Activated CD8-positive, alpha-beta T cell treated with anti-CD3 and anti-CD28 coated beads for 36 hours (primary cell): ENCODE measurements at regions not wholly inside any gene's neighbourhood (a gene's known extent, or its start where the extent isn't known, plus 50 kb on each side); places are given as distances from the start of the nearest gene placed in this dataset.

Source experiments
- ATAC-seq: fragments of 200-7000 bp; cut with Tn5 transposase; one replicate; pipeline ENCODE4 v1.10.0; 2021; ENCODE audit warnings: mild to moderate bottlenecking, moderate library complexity
- CTCF ChIA-PET: fragments of 350-600 bp; sonication (Branson Sonifier 250); formaldehyde crosslinking; loops from one replicate; lab custom pipeline; 2021; ENCODE audit warnings: antibody characterized with exemption; lab: Charles Lee
- POLR2A ChIA-PET: fragments of 350-600 bp; sonication (Branson Sonifier 250); formaldehyde crosslinking; loops from one replicate; lab custom pipeline; 2021; ENCODE audit warnings: antibody characterized with exemption; lab: Charles Lee
- DNase-seq: peaks from one replicate; pipeline ENCODE4 v3.0.0-alpha.2; 2020
- H3K27ac Mint-ChIP-seq: one replicate; pipeline ENCODE4 v1.8.0; 2021; ENCODE audit warnings: mild to moderate bottlenecking, mixed read lengths
- H3K27me3 Mint-ChIP-seq: one replicate; pipeline ENCODE4 v1.8.0; 2021; ENCODE audit warnings: mixed read lengths
- H3K36me3 Mint-ChIP-seq: one replicate; pipeline ENCODE4 v1.8.0; 2021; ENCODE audit warnings: low read depth, mixed read lengths
- H3K4me1 Mint-ChIP-seq: one replicate; pipeline ENCODE4 v1.8.0; 2021; ENCODE audit warnings: low read depth, mixed read lengths
- H3K4me3 Mint-ChIP-seq: one replicate; pipeline ENCODE4 v1.8.0; 2021; ENCODE audit warnings: mild to moderate bottlenecking, moderate library complexity, mixed read lengths
- H3K9me3 Mint-ChIP-seq: one replicate; pipeline ENCODE4 v1.8.0; 2021; ENCODE audit warnings: mixed read lengths
- CTCF ChIP-seq: fragments of 200-600 bp; IDR thresholded peaks from one replicate; pipeline ENCODE4 v1.8.0; 2022; ENCODE audit warnings: antibody characterized with exemption, mild to moderate bottlenecking
- intact Hi-C: fragments of 100-400 bp; cut with micrococcal nuclease; formaldehyde crosslinking; loops from one replicate; pipeline ENCODE4 v1.10.0; 2022

- no peak for DNase-seq
- ATAC-seq, result no peak
- POLR2A ChIA-PET, result no interaction called here
- Mint-ChIP-seq H3K9me3 (no peaks in the 10 kb centered on the region), H3K36me3 (no peaks in the 10 kb centered on the region), H3K27me3 (peaks cover 7% of the 10 kb centered on the region), H3K4me1 (peaks cover 8% of the 10 kb centered on the region), H3K4me3 (no peak overlapping the region), H3K27ac (no peak overlapping the region)
- intact Hi-C loops, result no loop called here
- CTCF ChIA-PET, result no interaction called here
- no peak for TF ChIP-seq CTCF
Observed at GRCh38 chr6:884570-884969, 191.6 kb upstream of the EXOC2 start.

- Mint-ChIP-seq H3K27me3 (peaks cover 15% of the 10 kb centered on the region), H3K9me3 (no peaks in the 10 kb centered on the region), H3K4me3 (no peak overlapping the region), H3K27ac (no peak overlapping the region), H3K36me3 (no peaks in the 10 kb centered on the region), H3K4me1 (peaks cover 8% of the 10 kb centered on the region)
- no peak for DNase-seq
- ChIA-PET POLR2A (no interaction called here), CTCF (no interaction called here)
- ATAC-seq, result no peak
- no peak for TF ChIP-seq CTCF
- intact Hi-C loops, result no loop called here
Observed at GRCh38 chr6:882084-882598, 189.2 kb upstream of the EXOC2 start.

DNA sequence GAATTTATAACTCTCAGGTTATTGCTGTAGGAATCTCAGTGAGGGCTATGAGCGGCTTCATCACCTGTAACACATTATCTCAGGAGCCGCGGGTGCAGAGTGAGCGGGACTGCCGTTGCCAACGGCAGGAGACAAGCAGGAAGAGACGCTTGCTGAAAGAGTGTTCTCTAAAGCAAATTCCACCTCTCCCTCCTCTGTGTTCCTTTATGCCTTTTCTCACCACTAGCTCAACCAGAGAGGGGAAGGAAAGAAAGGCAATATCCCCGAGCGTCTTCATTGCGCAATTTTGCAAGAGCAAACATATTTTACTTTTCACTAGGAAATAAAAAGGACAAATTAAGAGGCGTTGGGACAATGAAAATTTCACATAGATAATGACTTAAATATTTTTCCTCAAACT lies 185.2 kb upstream of the EXOC2 start:
- H3K27me3 Mint-ChIP-seq, result peaks cover 21% of the 10 kb centered on the region
- H3K36me3 Mint-ChIP-seq, result no peaks in the 10 kb centered on the region
- H3K27ac Mint-ChIP-seq, result no peak overlapping the region
- intact Hi-C loops, result no loop called here
- POLR2A ChIA-PET, result no interaction called here
- no peaks in the 10 kb centered on the region for H3K9me3 Mint-ChIP-seq
- H3K4me3 Mint-ChIP-seq, result no peak overlapping the region
- no peak for TF ChIP-seq CTCF
- CTCF ChIA-PET, result interaction anchor here (0.5 kb wide), 1 partner anchor 215 kb away, joined by 3 read pairs; no protein-coding TSS in a partner anchor
- H3K4me1 Mint-ChIP-seq, result no peaks in the 10 kb centered on the region
- DNase-seq, result no peak
- no peak for ATAC-seq

DNA sequence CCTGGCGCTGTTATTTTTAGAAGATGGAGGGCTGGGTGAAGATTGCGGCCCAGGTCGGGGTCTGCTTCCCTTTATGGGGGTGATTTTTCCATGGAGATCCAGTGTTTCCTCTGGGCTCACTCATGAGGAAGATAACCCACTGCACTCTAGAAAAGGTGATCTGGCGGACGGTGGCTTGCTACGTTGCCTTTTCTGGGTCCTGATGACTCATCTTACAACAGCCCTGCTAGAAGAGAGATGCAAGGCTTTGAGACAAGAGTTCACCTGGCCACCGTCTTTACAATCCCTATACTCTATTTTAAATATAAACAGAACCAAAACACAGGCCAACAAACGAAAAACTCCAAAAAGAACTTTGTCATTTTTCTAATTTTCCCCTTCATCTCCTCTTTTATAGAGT lies 182.1 kb upstream of the EXOC2 start:
- H3K27me3 Mint-ChIP-seq, result peaks cover 18% of the 10 kb centered on the region
- ChIA-PET POLR2A (interaction anchor here (0.5 kb wide), 1 partner anchor 47 kb away, joined by 4 read pairs; no protein-coding TSS in a partner anchor), CTCF (no interaction called here)
- no peaks in the 10 kb centered on the region for H3K36me3 Mint-ChIP-seq
- H3K9me3 Mint-ChIP-seq, result no peaks in the 10 kb centered on the region
- no peak overlapping the region for H3K4me3 Mint-ChIP-seq
- intact Hi-C loops, result no loop called here
- TF ChIP-seq CTCF, result no peak
- no peak for ATAC-seq
- H3K4me1 Mint-ChIP-seq, result no peaks in the 10 kb centered on the region
- no peak overlapping the region for H3K27ac Mint-ChIP-seq
- DNase-seq, result no peak

DNA sequence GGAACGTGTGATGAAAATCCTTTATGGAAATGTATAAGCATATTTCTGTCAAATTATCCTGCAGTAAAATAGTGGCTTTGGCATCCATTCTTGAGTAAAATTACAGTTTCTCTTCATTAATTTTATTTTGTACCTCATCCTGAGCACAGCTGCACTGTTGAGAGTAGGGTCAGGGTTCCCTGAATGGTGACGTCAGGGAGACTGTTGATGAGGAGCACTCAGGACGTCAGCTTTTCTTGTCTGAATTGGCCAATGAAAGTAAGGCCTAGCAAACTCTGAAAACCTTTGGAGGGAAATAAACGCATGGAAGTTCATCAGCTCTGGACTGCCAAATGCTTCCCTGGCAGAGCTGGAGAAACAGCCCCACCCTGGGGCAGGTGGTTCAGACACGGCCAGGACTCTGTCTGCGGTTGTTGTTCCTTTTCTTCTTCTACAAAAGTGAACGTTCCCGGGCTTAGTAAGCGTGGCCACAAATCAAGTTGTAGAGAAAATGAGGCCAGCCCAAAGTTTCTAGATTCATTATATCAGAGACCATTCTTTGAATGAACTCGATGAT lies 179.7 kb upstream of the EXOC2 start:
- CTCF ChIA-PET, result no interaction called here
- Mint-ChIP-seq H3K27ac (no peak overlapping the region), H3K27me3 (peaks cover 12% of the 10 kb centered on the region), H3K36me3 (no peaks in the 10 kb centered on the region), H3K4me1 (no peaks in the 10 kb centered on the region), H3K4me3 (no peak overlapping the region), H3K9me3 (no peaks in the 10 kb centered on the region)
- POLR2A ChIA-PET, result no interaction called here
- TF ChIP-seq CTCF, result no peak
- DNase-seq, result no peak
- intact Hi-C loops, result no loop called here
- no peak for ATAC-seq
